ENCODE measurements at regions not wholly inside any gene's neighbourhood (a gene's known extent, or its start where the extent isn't known, plus 50 kb on each side); places are given as distances from the start of the nearest gene placed in this dataset.

DNA sequence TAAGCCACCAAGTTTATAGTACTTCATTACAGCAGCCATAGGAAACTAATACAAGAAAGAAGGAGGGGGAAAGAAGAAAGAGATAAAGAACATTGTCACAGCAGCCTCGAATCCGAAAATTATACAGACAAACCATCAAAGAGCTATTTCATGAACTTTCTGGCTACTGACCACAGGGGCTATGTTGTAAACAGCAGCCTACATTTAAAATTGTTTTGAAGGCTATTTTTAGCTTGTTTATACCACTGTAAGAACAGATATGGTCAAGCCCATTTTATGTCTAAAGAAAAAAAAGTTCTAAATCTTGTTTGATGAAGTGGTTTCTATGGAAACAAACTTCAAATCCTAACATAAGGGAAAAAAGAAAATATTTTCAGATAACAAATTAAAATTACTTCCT is 282.1 kb downstream of the GABRG1 start:
- H3K4ac ChIP-seq (ENCODE audit: low read depth in 1 of 2, low read length in 2 of 2) = no peak overlapping the region
- no peaks in the 10 kb centered on the region for H3K79me1 ChIP-seq (replicated peaks; ENCODE audit: low read length, poor library complexity, severe bottlenecking)
- H3K4me2 ChIP-seq (ENCODE audit: low read length, poor library complexity, severe bottlenecking) = no peak overlapping the region
- H4K8ac ChIP-seq (ENCODE audit: low read length) = no peak overlapping the region
- H3K4me1 ChIP-seq (ENCODE audit: control insufficient read depth, insufficient read depth, low read depth, low read length) = no peaks in the 10 kb centered on the region
- WGBS = no CpG with 5 or more reads among the region's 2 CpGs
- no peak overlapping the region for H2AK5ac ChIP-seq (ENCODE audit: low read length, severe bottlenecking)
- no peak overlapping the region for H2AFZ ChIP-seq (ENCODE audit: low read depth, low read length)
- no peak for DNase-seq
- H3K9me3 ChIP-seq (ENCODE audit: control insufficient read depth, low read length) = no peaks in the 10 kb centered on the region
- H3K23ac ChIP-seq (ENCODE audit: low read length in 2 of 2) = no peak overlapping the region
- H2BK15ac ChIP-seq (ENCODE audit: low read depth, poor library complexity, severe bottlenecking) = no peak overlapping the region
- no peaks in the 10 kb centered on the region for H3K27me3 ChIP-seq (ENCODE audit: control insufficient read depth in 1 of 2, insufficient read depth in 1 of 2, low read length in 2 of 2)
- no peak overlapping the region for H2BK5ac ChIP-seq (ENCODE audit: low read depth, low read length, poor library complexity, severe bottlenecking)
- H3K14ac ChIP-seq (ENCODE audit: low read length in 2 of 2) = no peak overlapping the region
- no peak overlapping the region for H2BK120ac ChIP-seq (ENCODE audit: low read depth, low read length)
- no peaks in the 10 kb centered on the region for H3K36me3 ChIP-seq (ENCODE audit: control insufficient read depth in 1 of 2, insufficient read depth in 2 of 2, low read depth in 1 of 2, low read length in 2 of 2)
- H2BK12ac ChIP-seq (ENCODE audit: low read length in 2 of 2) = no peak overlapping the region
- no peak overlapping the region for H3K27ac ChIP-seq (ENCODE audit: low read length, poor library complexity, severe bottlenecking)
- no peak overlapping the region for H4K91ac ChIP-seq (ENCODE audit: low read length)
- H3K18ac ChIP-seq (ENCODE audit: low read depth in 1 of 2, low read length in 2 of 2) = no peak overlapping the region
- H3K4me3 ChIP-seq (ENCODE audit: insufficient read depth in 1 of 2, low read depth in 1 of 2, low read length in 2 of 2) = no peak overlapping the region
- H3K9ac ChIP-seq (ENCODE audit: low read length) = no peak overlapping the region

DNA sequence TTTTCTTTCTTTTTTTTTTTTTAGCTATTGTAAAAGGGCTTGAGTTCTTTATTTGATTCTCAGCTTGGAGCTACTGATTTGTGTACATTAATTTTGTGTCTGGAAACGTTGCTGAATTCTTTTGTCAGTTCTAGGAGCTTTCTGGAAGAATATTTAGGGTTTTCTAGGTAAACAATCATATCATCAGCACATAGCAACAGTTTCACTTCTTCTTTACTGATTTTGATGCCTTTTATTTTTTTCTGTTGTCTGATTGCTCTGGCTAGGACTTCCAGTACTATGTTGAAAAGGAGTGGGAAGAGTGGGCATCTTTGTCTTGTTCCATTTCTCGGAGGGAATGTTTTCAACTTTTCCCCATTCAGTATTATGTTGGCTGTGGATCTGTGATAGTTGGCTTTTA is 292.2 kb downstream of the GABRG1 start:
- Histone ChIP-seq H3K27me3 (ENCODE audit: control insufficient read depth in 1 of 2, insufficient read depth in 1 of 2, low read length in 2 of 2) (no peaks in the 10 kb centered on the region), H3K18ac (ENCODE audit: low read depth in 1 of 2, low read length in 2 of 2) (no peak overlapping the region), H3K23ac (ENCODE audit: low read length in 2 of 2) (no peak overlapping the region), H3K27ac (ENCODE audit: low read length, poor library complexity, severe bottlenecking) (no peak overlapping the region), H4K91ac (ENCODE audit: low read length) (no peak overlapping the region), H4K8ac (ENCODE audit: low read length) (no peak overlapping the region), H2BK5ac (ENCODE audit: low read depth, low read length, poor library complexity, severe bottlenecking) (no peak overlapping the region), H3K4me2 (ENCODE audit: low read length, poor library complexity, severe bottlenecking) (no peak overlapping the region), H2BK15ac (ENCODE audit: low read depth, poor library complexity, severe bottlenecking) (no peak overlapping the region), H3K36me3 (ENCODE audit: control insufficient read depth in 1 of 2, insufficient read depth in 2 of 2, low read depth in 1 of 2, low read length in 2 of 2) (no peaks in the 10 kb centered on the region), H3K79me1 (replicated peaks; ENCODE audit: low read length, poor library complexity, severe bottlenecking) (no peaks in the 10 kb centered on the region), H2BK120ac (ENCODE audit: low read depth, low read length) (no peak overlapping the region), H3K4me3 (ENCODE audit: insufficient read depth in 1 of 2, low read depth in 1 of 2, low read length in 2 of 2) (no peak overlapping the region), H3K14ac (ENCODE audit: low read length in 2 of 2) (no peak overlapping the region), H2BK12ac (ENCODE audit: low read length in 2 of 2) (no peak overlapping the region), H3K4ac (ENCODE audit: low read depth in 1 of 2, low read length in 2 of 2) (no peak overlapping the region), H2AFZ (ENCODE audit: low read depth, low read length) (no peak overlapping the region), H2AK5ac (ENCODE audit: low read length, severe bottlenecking) (no peak overlapping the region), H3K9ac (ENCODE audit: low read length) (no peak overlapping the region), H3K4me1 (ENCODE audit: control insufficient read depth, insufficient read depth, low read depth, low read length) (no peaks in the 10 kb centered on the region), H3K9me3 (ENCODE audit: control insufficient read depth, low read length) (peaks cover 11% of the 10 kb centered on the region)
- no peak for DNase-seq
- 87% methylated on average over 1 of the region's 2 CpGs for WGBS

DNA sequence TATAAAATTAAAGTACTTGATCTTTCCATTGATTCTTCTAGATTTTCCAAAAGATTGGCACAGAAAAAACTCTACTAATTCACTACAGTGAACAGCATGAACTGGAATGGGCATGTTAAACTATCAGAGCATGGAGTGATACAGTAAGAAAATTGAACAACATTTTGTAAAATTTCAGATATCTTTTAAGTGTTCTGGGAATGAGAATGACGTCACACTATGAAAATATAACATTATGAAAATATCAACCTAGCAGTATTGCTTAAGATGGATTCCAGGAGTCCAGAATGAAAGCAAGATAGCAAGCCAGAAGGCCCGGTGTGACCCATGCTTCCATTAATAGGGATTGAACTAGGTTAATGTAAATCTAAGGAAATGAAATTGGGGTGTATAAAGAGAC is 319.9 kb downstream of the GABRG1 start:
- Histone ChIP-seq H2BK120ac (ENCODE audit: low read depth, low read length) (no peak overlapping the region), H3K14ac (ENCODE audit: low read length in 2 of 2) (no peak overlapping the region)

GRCh38 chr4:45795135-45795534 is 328.7 kb downstream of the GABRG1 start:
- no peaks in the 10 kb centered on the region for H3K9me3 ChIP-seq (ENCODE audit: control insufficient read depth, low read length)
- H2BK12ac ChIP-seq (ENCODE audit: low read length in 2 of 2) = no peak overlapping the region
- no peak overlapping the region for H4K8ac ChIP-seq (ENCODE audit: low read length)
- H3K36me3 ChIP-seq (ENCODE audit: control insufficient read depth in 1 of 2, insufficient read depth in 2 of 2, low read depth in 1 of 2, low read length in 2 of 2) = no peaks in the 10 kb centered on the region
- H3K79me1 ChIP-seq (replicated peaks; ENCODE audit: low read length, poor library complexity, severe bottlenecking) = no peaks in the 10 kb centered on the region
- no peak overlapping the region for H2BK120ac ChIP-seq (ENCODE audit: low read depth, low read length)
- no peak overlapping the region for H3K4me2 ChIP-seq (ENCODE audit: low read length, poor library complexity, severe bottlenecking)
- no peak overlapping the region for H2AFZ ChIP-seq (ENCODE audit: low read depth, low read length)
- H3K4me1 ChIP-seq (ENCODE audit: control insufficient read depth, insufficient read depth, low read depth, low read length) = no peaks in the 10 kb centered on the region
- 32% methylated on average over 4 of the region's 6 CpGs for WGBS
- DNase-seq = no peak
- H3K4ac ChIP-seq (ENCODE audit: low read depth in 1 of 2, low read length in 2 of 2) = no peak overlapping the region
- H3K27ac ChIP-seq (ENCODE audit: low read length, poor library complexity, severe bottlenecking) = no peak overlapping the region
- H3K23ac ChIP-seq (ENCODE audit: low read length in 2 of 2) = no peak overlapping the region
- H2BK5ac ChIP-seq (ENCODE audit: low read depth, low read length, poor library complexity, severe bottlenecking) = no peak overlapping the region
- no peaks in the 10 kb centered on the region for H3K27me3 ChIP-seq (ENCODE audit: control insufficient read depth in 1 of 2, insufficient read depth in 1 of 2, low read length in 2 of 2)
- H2BK15ac ChIP-seq (ENCODE audit: low read depth, poor library complexity, severe bottlenecking) = no peak overlapping the region
- no peak overlapping the region for H4K91ac ChIP-seq (ENCODE audit: low read length)
- no peak overlapping the region for H3K4me3 ChIP-seq (ENCODE audit: insufficient read depth in 1 of 2, low read depth in 1 of 2, low read length in 2 of 2)
- no peak overlapping the region for H3K9ac ChIP-seq (ENCODE audit: low read length)
- H3K14ac ChIP-seq (ENCODE audit: low read length in 2 of 2) = no peak overlapping the region
- no peak overlapping the region for H3K18ac ChIP-seq (ENCODE audit: low read depth in 1 of 2, low read length in 2 of 2)
- H2AK5ac ChIP-seq (ENCODE audit: low read length, severe bottlenecking) = no peak overlapping the region

More for the DNA sequence above, 319.9 kb downstream of the GABRG1 start:
- H3K9ac ChIP-seq (ENCODE audit: low read length) = no peak overlapping the region
- no peak overlapping the region for H3K4me3 ChIP-seq (ENCODE audit: insufficient read depth in 1 of 2, low read depth in 1 of 2, low read length in 2 of 2)
- no peak overlapping the region for H4K91ac ChIP-seq (ENCODE audit: low read length)
- DNase-seq = no peak
- H2AK5ac ChIP-seq (ENCODE audit: low read length, severe bottlenecking) = no peak overlapping the region
- H3K36me3 ChIP-seq (ENCODE audit: control insufficient read depth in 1 of 2, insufficient read depth in 2 of 2, low read depth in 1 of 2, low read length in 2 of 2) = no peaks in the 10 kb centered on the region
- no peak overlapping the region for H3K23ac ChIP-seq (ENCODE audit: low read length in 2 of 2)
- no peak overlapping the region for H4K8ac ChIP-seq (ENCODE audit: low read length)
- H3K79me1 ChIP-seq (replicated peaks; ENCODE audit: low read length, poor library complexity, severe bottlenecking) = no peaks in the 10 kb centered on the region
- H3K4me1 ChIP-seq (ENCODE audit: control insufficient read depth, insufficient read depth, low read depth, low read length) = no peaks in the 10 kb centered on the region
- no peak overlapping the region for H2BK12ac ChIP-seq (ENCODE audit: low read length in 2 of 2)
- H3K9me3 ChIP-seq (ENCODE audit: control insufficient read depth, low read length) = no peaks in the 10 kb centered on the region
- no peaks in the 10 kb centered on the region for H3K27me3 ChIP-seq (ENCODE audit: control insufficient read depth in 1 of 2, insufficient read depth in 1 of 2, low read length in 2 of 2)
- H2AFZ ChIP-seq (ENCODE audit: low read depth, low read length) = no peak overlapping the region
- no peak overlapping the region for H3K18ac ChIP-seq (ENCODE audit: low read depth in 1 of 2, low read length in 2 of 2)
- 57% methylated on average over 1 of the region's 2 CpGs for WGBS
- no peak overlapping the region for H3K27ac ChIP-seq (ENCODE audit: low read length, poor library complexity, severe bottlenecking)
- H2BK5ac ChIP-seq (ENCODE audit: low read depth, low read length, poor library complexity, severe bottlenecking) = no peak overlapping the region
- H2BK15ac ChIP-seq (ENCODE audit: low read depth, poor library complexity, severe bottlenecking) = no peak overlapping the region
- no peak overlapping the region for H3K4me2 ChIP-seq (ENCODE audit: low read length, poor library complexity, severe bottlenecking)
- H3K4ac ChIP-seq (ENCODE audit: low read depth in 1 of 2, low read length in 2 of 2) = no peak overlapping the region

Data from mesenchymal stem cell (in vitro differentiated cells and primary cell).